H1 (cell line): ENCODE measurements at regions not wholly inside any gene's neighbourhood (a gene's known extent, or its start where the extent isn't known, plus 50 kb on each side); places are given as distances from the start of the nearest gene placed in this dataset.

Experiments used
- CTCF ChIA-PET: fragments of 300-600 bp; sonication (Branson Sonifier 250); formaldehyde crosslinking; loops from one replicate; lab custom pipeline; 2021; ENCODE audit not compliant: partially characterized antibody; lab: Charles Lee
- POLR2A ChIA-PET: fragments of 300-600 bp; sonication (Branson Sonifier 250); formaldehyde crosslinking; loops from one replicate; lab custom pipeline; 2021; ENCODE audit warnings: inconsistent platforms; ENCODE audit not compliant: partially characterized antibody; lab: Charles Lee
- DNase-seq, 2 experiments: peaks; one replicate each; pipeline versions ENCODE4 v3.0.0 to v3.0.0-alpha.2; 2010 to 2022; ENCODE audit warnings: low spot score in 2 of 2, low read depth in 1 of 2, mixed read lengths in 1 of 2
- FAIRE-seq: peaks from 2 replicates; lab custom pipeline; 2011; peaks lifted over from hg19 to GRCh38; lab: Jason Lieb, UNC
- H2AFZ ChIP-seq: 2 replicates; pipeline ENCODE4 v1.8.1; 2012; ENCODE audit warnings: low read length, inconsistent platforms
- H2AK5ac ChIP-seq: 2 replicates; pipeline ENCODE4 v1.6.1; 2013; ENCODE audit warnings: low read depth, low read length
- H2BK120ac ChIP-seq: replicated peaks from 2 replicates; pipeline ENCODE3; 2013; ENCODE audit warnings: low read depth, low read length, inconsistent platforms
- H2BK12ac ChIP-seq: 2 replicates; pipeline ENCODE4 v1.6.1; 2013; ENCODE audit warnings: low read depth, low read length
- H2BK15ac ChIP-seq: 2 replicates; pipeline ENCODE4 v1.6.1; 2013; ENCODE audit warnings: low read length
- H2BK20ac ChIP-seq: 2 replicates; pipeline ENCODE4 v1.6.1; 2013; ENCODE audit warnings: low read length
- H2BK5ac ChIP-seq: 2 replicates; pipeline ENCODE4 v1.6.1; 2013; ENCODE audit warnings: low read depth, low read length
- H3K14ac ChIP-seq: 2 replicates; pipeline ENCODE4 v1.6.1; 2013; ENCODE audit warnings: inconsistent platforms; ENCODE audit not compliant: insufficient read length
- H3K18ac ChIP-seq: 2 replicates; pipeline ENCODE4 v1.6.1; 2013; ENCODE audit warnings: low read length; ENCODE audit errors: extremely low read depth
- H3K23ac ChIP-seq: 2 replicates; pipeline ENCODE4 v1.6.1; 2013; ENCODE audit warnings: inconsistent platforms; ENCODE audit not compliant: insufficient read length
- H3K23me2 ChIP-seq: 2 replicates; pipeline ENCODE4 v1.6.1; 2013; ENCODE audit warnings: low read depth, low read length
- H3K27ac ChIP-seq: 2 replicates; pipeline ENCODE4 v1.6.1; 2011; ENCODE audit warnings: low read depth, low read length, inconsistent platforms
- H3K27me3 ChIP-seq, 4 experiments: replicated peaks in 1 of 4; 1 replicate in 1 of 4; 2 replicates in 3 of 4; pipeline versions ENCODE4 v1.6.1 to v1.8.1; 2011 to 2013; ENCODE audit warnings: low read length in 3 of 4, mild to moderate bottlenecking in 3 of 4, inconsistent platforms in 2 of 4, mixed read lengths in 2 of 4, moderate library complexity in 1 of 4; ENCODE audit not compliant: control insufficient read depth in 3 of 4, insufficient read depth in 3 of 4; ENCODE audit errors: extremely low read depth in 1 of 4
- H3K36me3 ChIP-seq, 4 experiments: 2 replicates each; pipeline versions ENCODE4 v1.6.1 to v1.8.1; 2011 to 2013; ENCODE audit warnings: mild to moderate bottlenecking in 4 of 4, low read length in 3 of 4, moderate library complexity in 2 of 4, control low read depth in 1 of 4, inconsistent platforms in 1 of 4; ENCODE audit not compliant: insufficient read depth in 4 of 4, control insufficient read depth in 2 of 4
- H3K4ac ChIP-seq: replicated peaks from 2 replicates; pipeline ENCODE3; 2013; ENCODE audit warnings: low read length, low read depth, mixed read lengths, inconsistent platforms; ENCODE audit not compliant: insufficient read length
- H3K4me1 ChIP-seq, 4 experiments: replicated peaks in 1 of 4; 1 replicate in 1 of 4; 2 replicates in 3 of 4; pipeline versions ENCODE4 v1.6.1 to v1.8.1; 2011 to 2013; ENCODE audit warnings: low read length in 3 of 4, inconsistent platforms in 2 of 4, mixed read lengths in 1 of 4; ENCODE audit not compliant: insufficient read depth in 4 of 4, control insufficient read depth in 3 of 4
- H3K4me2 ChIP-seq, 2 experiments: 2 replicates each; pipeline versions ENCODE4 v1.6.1 to v1.8.1; 2011 to 2013; ENCODE audit warnings: low read depth in 2 of 2, low read length in 2 of 2, control low read depth in 1 of 2, inconsistent platforms in 1 of 2, mild to moderate bottlenecking in 1 of 2; ENCODE audit not compliant: insufficient read depth in 1 of 2
- H3K4me3 ChIP-seq, 4 experiments: fragments of 200-600, 300-600 bp in 1 of 4; sonication (generic), shearing (Covaris generic), sonication (Bioruptor Twin) in 1 of 4; 2 replicates each; pipeline versions ENCODE4 v1.5.1 to v1.8.1; 2011 to 2016; ENCODE audit warnings: low read length in 4 of 4, low read depth in 3 of 4, control low read depth in 2 of 4, inconsistent platforms in 2 of 4, mild to moderate bottlenecking in 2 of 4, mixed read lengths in 1 of 4, moderate library complexity in 1 of 4; ENCODE audit not compliant: insufficient read depth in 2 of 4; ENCODE audit errors: extremely low read depth in 1 of 4
- H3K56ac ChIP-seq: replicated peaks from 2 replicates; pipeline ENCODE3; 2013; ENCODE audit warnings: low read depth, mild to moderate bottlenecking, mixed read lengths, low read length, inconsistent platforms; ENCODE audit not compliant: insufficient read length
- H3K79me1 ChIP-seq: 2 replicates; pipeline ENCODE4 v1.6.1; 2013; ENCODE audit warnings: low read depth, low read length, control low read depth
- H3K79me2 ChIP-seq, 2 experiments: 2 replicates each; pipeline versions ENCODE4 v1.6.1 to v1.8.1; 2012 to 2013; ENCODE audit warnings: low read length in 2 of 2, mild to moderate bottlenecking in 2 of 2, inconsistent platforms in 1 of 2; ENCODE audit not compliant: insufficient read depth in 2 of 2, control insufficient read depth in 1 of 2
- H3K9ac ChIP-seq, 4 experiments: replicated peaks in 1 of 4; 1 replicate in 1 of 4; 2 replicates in 3 of 4; pipeline versions ENCODE4 v1.6.1 to v1.8.1; 2011 to 2013; ENCODE audit warnings: low read depth in 3 of 4, low read length in 3 of 4, control low read depth in 2 of 4, mild to moderate bottlenecking in 2 of 4, moderate library complexity in 2 of 4, inconsistent platforms in 1 of 4; ENCODE audit errors: extremely low read depth in 1 of 4
- H3K9me3 ChIP-seq, 2 experiments: 2 replicates each; pipeline versions ENCODE4 v1.6.1 to v1.8.1; 2012 to 2013; ENCODE audit warnings: mild to moderate bottlenecking in 2 of 2, moderate library complexity in 2 of 2, control low read depth in 1 of 2, inconsistent platforms in 1 of 2, low read depth in 1 of 2, low read length in 1 of 2, mixed read lengths in 1 of 2; ENCODE audit not compliant: insufficient read depth in 2 of 2
- H4K20me1 ChIP-seq, 2 experiments: replicated peaks in 1 of 2; 2 replicates each; pipeline versions ENCODE3 to v1.8.1; 2011 to 2013; ENCODE audit warnings: inconsistent platforms in 2 of 2, low read length in 2 of 2, mild to moderate bottlenecking in 1 of 2; ENCODE audit not compliant: insufficient read depth in 2 of 2, control insufficient read depth in 1 of 2
- H4K5ac ChIP-seq: 2 replicates; pipeline ENCODE4 v1.6.1; 2013; ENCODE audit warnings: low read length, low read depth, mixed read lengths, inconsistent platforms; ENCODE audit not compliant: insufficient read length
- H4K8ac ChIP-seq: 2 replicates; pipeline ENCODE4 v1.8.0; 2013; ENCODE audit warnings: mild to moderate bottlenecking, moderate library complexity, low read length, inconsistent platforms; ENCODE audit not compliant: insufficient read depth; ENCODE audit errors: extremely low read depth
- H4K91ac ChIP-seq: replicated peaks from 2 replicates; pipeline ENCODE3; 2013; ENCODE audit warnings: low read length, mixed read lengths, inconsistent platforms; ENCODE audit not compliant: insufficient read length
- ATF2 ChIP-seq: IDR thresholded peaks from 2 replicates; pipeline ENCODE4 v1.6.1; 2012; ENCODE audit warnings: low read length, inconsistent platforms
- CBX8 ChIP-seq: fragments of 300-800, 300-1000 bp; sonication (generic); IDR thresholded peaks from 2 replicates; pipeline ENCODE4 v1.7.1; 2016; ENCODE audit warnings: low read depth, low read length, borderline replicate concordance
- CREB1 ChIP-seq: IDR thresholded peaks from 2 replicates; pipeline ENCODE4 v1.6.1; 2012; ENCODE audit warnings: inconsistent platforms
- EP300 ChIP-seq, 2 experiments: IDR thresholded peaks; 1 replicate in 1 of 2; 2 replicates in 1 of 2; pipeline ENCODE4 v1.6.1; 2011 to 2012; ENCODE audit warnings: low read depth in 2 of 2, low read length in 2 of 2, mild to moderate bottlenecking in 2 of 2, borderline replicate concordance in 1 of 2, inconsistent platforms in 1 of 2, moderate library complexity in 1 of 2
- HDAC6 ChIP-seq: IDR thresholded peaks from one replicate; pipeline ENCODE4 v1.7.1; 2012; ENCODE audit warnings: low read depth, mild to moderate bottlenecking, inconsistent platforms, low read length, moderate library complexity
- MAFK ChIP-seq: IDR thresholded peaks from 2 replicates; pipeline ENCODE4 v1.6.1; 2012; ENCODE audit warnings: low read depth, mild to moderate bottlenecking, improper control_type of control experiment, low read length
- MAX ChIP-seq: IDR thresholded peaks from 2 replicates; pipeline ENCODE4 v1.6.1; 2012; ENCODE audit warnings: inconsistent platforms
- PHF8 ChIP-seq: fragments of 200-600 bp; sonication (generic); conservative IDR thresholded peaks from 2 replicates; pipeline ENCODE4 v1.7.1; 2012; ENCODE audit warnings: low read depth, mild to moderate bottlenecking, inconsistent platforms, low read length, moderate library complexity
- RAD21 ChIP-seq, 2 experiments: IDR thresholded peaks in 1 of 2; conservative IDR thresholded peaks in 1 of 2; 2 replicates each; pipeline ENCODE4 v1.6.1; 2011; ENCODE audit warnings: low read depth in 2 of 2, low read length in 2 of 2, improper control_type of control experiment in 1 of 2, inconsistent platforms in 1 of 2, mild to moderate bottlenecking in 1 of 2, moderate library complexity in 1 of 2
- SAP30 ChIP-seq: fragments of 300-600 bp; sonication (generic); IDR thresholded peaks from 2 replicates; pipeline ENCODE4 v1.7.1; 2012; ENCODE audit warnings: low read length, moderate library complexity, mild to moderate bottlenecking, inconsistent platforms; ENCODE audit not compliant: insufficient read depth, insufficient replicate concordance
- SIX5 ChIP-seq: IDR thresholded peaks from 2 replicates; pipeline ENCODE4 v1.6.1; 2011; ENCODE audit warnings: mild to moderate bottlenecking, low read depth, low read length
- SP1 ChIP-seq: IDR thresholded peaks from 2 replicates; pipeline ENCODE4 v1.6.1; 2011; ENCODE audit warnings: low read depth, low read length
- SP4 ChIP-seq: IDR thresholded peaks from 2 replicates; pipeline ENCODE4 v1.6.1; 2012; ENCODE audit warnings: low read length, inconsistent platforms
- WGBS, 2 experiments: shearing (Covaris generic) in 1 of 2; methylation state at CpG; one replicate each; pipeline versions ENCODE4 v1.1.6 to v1.1.7; 2013 to 2015; ENCODE audit warnings: low lambda C conversion rate in 2 of 2, mixed read lengths in 2 of 2, inconsistent platforms in 1 of 2, low coverage in 1 of 2, missing lambda C conversion rate in 1 of 2; ENCODE audit not compliant: insufficient replicate concordance in 2 of 2, insufficient coverage in 1 of 2, insufficient read length in 1 of 2; ENCODE audit errors: extremely low coverage in 1 of 2, missing lambda C conversion rate in 1 of 2; 5-methylcytosine and 5-hydroxymethylcytosine counted together

- H3K23me2 ChIP-seq: no peaks in the 10 kb centered on the region
- DNase-seq: no peak
- no peaks in the 10 kb centered on the region for H4K20me1 ChIP-seq
- H3K56ac ChIP-seq: no peak overlapping the region
- H2BK12ac ChIP-seq: no peak overlapping the region
- H3K4me2 ChIP-seq: no peak overlapping the region
- no peak overlapping the region for H3K18ac ChIP-seq
- no peaks in the 10 kb centered on the region for H3K79me2 ChIP-seq
- H3K4me3 ChIP-seq: no peak overlapping the region
- no peak for FAIRE-seq
- H3K27ac ChIP-seq: no peak overlapping the region
- no peak overlapping the region for H2BK20ac ChIP-seq
- POLR2A ChIA-PET: no interaction called here
- H2AK5ac ChIP-seq: no peak overlapping the region
- H3K9me3 ChIP-seq: no peaks in the 10 kb centered on the region
- no peaks in the 10 kb centered on the region for H3K36me3 ChIP-seq
- no peak overlapping the region for H4K8ac ChIP-seq
- H2BK5ac ChIP-seq: no peak overlapping the region
- H3K23ac ChIP-seq: no peak overlapping the region
- no peaks in the 10 kb centered on the region for H3K79me1 ChIP-seq
- H2AFZ ChIP-seq: no peak overlapping the region
- H3K4me1 ChIP-seq: peaks cover 2 to 13% (median 5%) of the 10 kb centered on the region in 4 experiments; a peak in 6 of 7 replicates
- 91% methylated on average over 8 of the region's 8 CpGs; no CpG with 5 or more reads in 1 of the 2 experiments for WGBS, 2 experiments
- no peak overlapping the region for H4K91ac ChIP-seq
- no peak overlapping the region for H2BK120ac ChIP-seq
- no peak overlapping the region for H3K4ac ChIP-seq
- H2BK15ac ChIP-seq: no peak overlapping the region
- no peak overlapping the region for H3K9ac ChIP-seq
- H3K27me3 ChIP-seq: no peaks in the 10 kb centered on the region
- H4K5ac ChIP-seq: no peak overlapping the region
- CTCF ChIA-PET: interaction anchor here (0.9 to 1.4 kb wide), 3 partner anchors 13 to 25 kb away, joined by 3 read pairs; no protein-coding TSS in a partner anchor
- no peak overlapping the region for H3K14ac ChIP-seq
- no peak for TF ChIP-seq SIX5
- no peak for TF ChIP-seq SAP30
- TF ChIP-seq PHF8: no peak
- TF ChIP-seq RAD21 (IDR thresholded peaks at IDR 0.05 in 1 of 2, conservative IDR thresholded peaks at IDR 0.05 in 1 of 2; ENCODE audit: low read depth in 2 of 2, low read length in 2 of 2): no peak
- no peak for TF ChIP-seq CREB1
- no peak for TF ChIP-seq EP300 (IDR thresholded peaks at IDR 0.05; ENCODE audit: borderline replicate concordance in 1 of 2, low read depth in 2 of 2, low read length in 2 of 2)
- TF ChIP-seq CBX8: no peak
- no peak for TF ChIP-seq SP4
- TF ChIP-seq HDAC6: no peak
- no peak for TF ChIP-seq ATF2
- no peak for TF ChIP-seq MAX
- no peak for TF ChIP-seq SP1
- TF ChIP-seq MAFK: no peak
Observed at GRCh38 chr15:69555080-69555479, 102.5 kb downstream of the RPLP1 start.
